CD14-positive monocyte (primary cell): ENCODE measurements at regions not wholly inside any gene's neighbourhood (a gene's known extent, or its start where the extent isn't known, plus 50 kb on each side); places are given as distances from the start of the nearest gene placed in this dataset.

Experiments used
- DNase-seq, 3 donors: peaks; one replicate each; pipeline ENCODE4 v3.0.0-alpha.2; 2011 to 2022
- H2AFZ ChIP-seq: 2 replicates; pipeline ENCODE4 v1.6.0; 2012; ENCODE audit warnings: mild to moderate bottlenecking, low read depth, low read length, inconsistent platforms; ENCODE audit not compliant: insufficient read depth, poor library complexity, severe bottlenecking
- H3K27ac ChIP-seq, 2 donors: 1 replicate in 1 of 2; 2 replicates in 1 of 2; pipeline ENCODE4 v1.5.1; 2012 to 2013; ENCODE audit warnings: low read length in 2 of 2, control low read depth in 1 of 2, inconsistent platforms in 1 of 2, low read depth in 1 of 2, mild to moderate bottlenecking in 1 of 2
- H3K27me3 ChIP-seq, 2 donors: one replicate each; pipeline versions ENCODE4 v1.6.0 to v1.6.1; 2011 to 2013; ENCODE audit warnings: low read length in 2 of 2; ENCODE audit not compliant: control insufficient read depth in 2 of 2, insufficient read depth in 2 of 2
- H3K36me3 ChIP-seq, 2 donors: replicated peaks in 1 of 2; 1 replicate in 1 of 2; 2 replicates in 1 of 2; pipeline versions ENCODE4 v1.5.1 to v1.6.1; 2012 to 2013; ENCODE audit warnings: low read length in 2 of 2, control low read depth in 1 of 2, inconsistent platforms in 1 of 2, mild to moderate bottlenecking in 1 of 2; ENCODE audit not compliant: insufficient read depth in 2 of 2, control insufficient read depth in 1 of 2
- H3K4me1 ChIP-seq, 2 donors: 1 replicate in 1 of 2; 2 replicates in 1 of 2; pipeline versions ENCODE4 v1.5.1 to v1.6.1; 2012 to 2013; ENCODE audit warnings: low read length in 2 of 2, control low read depth in 1 of 2, inconsistent platforms in 1 of 2, mild to moderate bottlenecking in 1 of 2, moderate library complexity in 1 of 2; ENCODE audit not compliant: insufficient read depth in 2 of 2, control insufficient read depth in 1 of 2
- H3K4me2 ChIP-seq: replicated peaks from 2 replicates; pipeline ENCODE3; 2012; ENCODE audit warnings: low read length, moderate library complexity, mild to moderate bottlenecking; ENCODE audit not compliant: poor library complexity, severe bottlenecking; ENCODE audit errors: extremely low read depth
- H3K4me3 ChIP-seq, 3 experiments: fragments of 200-600 bp in 1 of 3; sonication (generic) in 1 of 3; replicated peaks in 1 of 3; 1 replicate in 2 of 3; 2 replicates in 1 of 3; pipeline ENCODE4 v1.5.1; 2011 to 2013; ENCODE audit warnings: low read length in 3 of 3, mild to moderate bottlenecking in 3 of 3, control low read depth in 2 of 3, low read depth in 2 of 3, inconsistent platforms in 1 of 3, moderate library complexity in 1 of 3
- H3K79me2 ChIP-seq: 2 replicates; pipeline ENCODE4 v1.6.0; 2012; ENCODE audit warnings: mild to moderate bottlenecking, control low read depth, inconsistent platforms, low read length, moderate library complexity; ENCODE audit not compliant: insufficient read depth
- H3K9ac ChIP-seq: 2 replicates; pipeline ENCODE4 v1.6.0; 2017; ENCODE audit warnings: low read length, mild to moderate bottlenecking; ENCODE audit not compliant: insufficient read depth, poor library complexity, severe bottlenecking
- H3K9me3 ChIP-seq, 2 donors: replicated peaks in 1 of 2; 1 replicate in 1 of 2; 2 replicates in 1 of 2; pipeline versions ENCODE4 v1.5.1 to v1.6.1; 2012 to 2013; ENCODE audit warnings: low read length in 2 of 2, control low read depth in 1 of 2; ENCODE audit not compliant: control insufficient read depth in 1 of 2, insufficient read depth in 1 of 2
- H4K20me1 ChIP-seq: 2 replicates; pipeline ENCODE4 v1.6.0; 2012; ENCODE audit warnings: mild to moderate bottlenecking, low read length, control low read depth, moderate library complexity; ENCODE audit not compliant: insufficient read depth
- H3K27ac Mint-ChIP-seq, 7 donors: one replicate each; pipeline ENCODE4 v1.8.0; 2020; ENCODE audit warnings: mild to moderate bottlenecking in 7 of 7, mixed read lengths in 7 of 7, moderate library complexity in 6 of 7, inconsistent platforms in 2 of 7
- H3K27me3 Mint-ChIP-seq, 3 donors: one replicate each; pipeline ENCODE4 v1.8.0; 2021 to 2022; ENCODE audit warnings: low read depth in 3 of 3, mild to moderate bottlenecking in 3 of 3, mixed read lengths in 3 of 3, moderate library complexity in 3 of 3, inconsistent platforms in 1 of 3
- H3K36me3 Mint-ChIP-seq, 2 donors: one replicate each; pipeline ENCODE4 v1.8.0; 2020; ENCODE audit warnings: mixed read lengths in 2 of 2, inconsistent platforms in 1 of 2, mild to moderate bottlenecking in 1 of 2
- H3K4me1 Mint-ChIP-seq: one replicate; pipeline ENCODE4 v1.8.0; 2020; ENCODE audit warnings: mild to moderate bottlenecking, mixed read lengths
- H3K4me3 Mint-ChIP-seq, 2 donors: one replicate each; pipeline ENCODE4 v1.8.0; 2020; ENCODE audit warnings: mild to moderate bottlenecking in 2 of 2, mixed read lengths in 2 of 2, moderate library complexity in 1 of 2
- H3K9me3 Mint-ChIP-seq, 7 donors: one replicate each; pipeline ENCODE4 v1.8.0; 2020 to 2022; ENCODE audit warnings: mixed read lengths in 7 of 7, mild to moderate bottlenecking in 6 of 7, moderate library complexity in 6 of 7, inconsistent platforms in 2 of 7
- CTCF ChIP-seq: fragments of 200-600 bp; IDR thresholded peaks from one replicate; pipeline ENCODE4 v1.8.0; 2022; ENCODE audit warnings: antibody characterized with exemption, mild to moderate bottlenecking
- WGBS: methylation state at CpG from one replicate; pipeline ENCODE4 v1.1.5; 2013; ENCODE audit warnings: missing lambda C conversion rate; ENCODE audit not compliant: insufficient coverage; 5-methylcytosine and 5-hydroxymethylcytosine counted together
- intact Hi-C, 2 donors: fragments of 100-400 bp; cut with micrococcal nuclease; formaldehyde crosslinking; loops; one replicate each; pipeline versions ENCODE4 v1.15.0 to v1.15.1; 2023

- Mint-ChIP-seq H3K36me3 (no peaks in the 10 kb centered on the region), H3K27me3 (peaks cover 0 to 1% (median 0%) of the 10 kb centered on the region in 3 donors), H3K4me3 (no peak overlapping the region), H3K9me3 (no peaks in the 10 kb centered on the region), H3K4me1 (no peaks in the 10 kb centered on the region), H3K27ac (no peak overlapping the region)
- no peak for TF ChIP-seq CTCF
- H4K20me1 ChIP-seq = no peaks in the 10 kb centered on the region
- no peak overlapping the region for H3K27ac ChIP-seq
- 43% methylated on average over 1 of the region's 1 CpG for WGBS
- no peaks in the 10 kb centered on the region for H3K4me1 ChIP-seq
- no peak overlapping the region for H3K4me2 ChIP-seq
- H3K27me3 ChIP-seq = no peaks in the 10 kb centered on the region
- DNase-seq = no peak
- no peak overlapping the region for H3K9ac ChIP-seq
- no peak overlapping the region for H3K4me3 ChIP-seq
- no peaks in the 10 kb centered on the region for H3K9me3 ChIP-seq
- H2AFZ ChIP-seq = no peak overlapping the region
- no peaks in the 10 kb centered on the region for H3K79me2 ChIP-seq
- H3K36me3 ChIP-seq = no peaks in the 10 kb centered on the region
- intact Hi-C loops = no loop called here
Observed at GRCh38 chr6:98117068-98117467, 717.3 kb upstream of the POU3F2 start.

- Histone ChIP-seq H3K27me3 (no peaks in the 10 kb centered on the region), H2AFZ (no peak overlapping the region), H3K4me2 (no peak overlapping the region), H3K4me1 (no peaks in the 10 kb centered on the region), H3K4me3 (no peak overlapping the region), H4K20me1 (no peaks in the 10 kb centered on the region), H3K9ac (no peak overlapping the region), H3K9me3 (no peaks in the 10 kb centered on the region), H3K79me2 (no peaks in the 10 kb centered on the region), H3K36me3 (no peaks in the 10 kb centered on the region), H3K27ac (no peak overlapping the region)
- H3K27me3 Mint-ChIP-seq = peaks cover 0 to 1% (median 0%) of the 10 kb centered on the region in 3 donors
- intact Hi-C loops = no loop called here
- H3K27ac Mint-ChIP-seq = no peak overlapping the region
- H3K9me3 Mint-ChIP-seq = peaks cover 0 to 1% (median 0%) of the 10 kb centered on the region in 7 donors
- DNase-seq = no peak
- TF ChIP-seq CTCF = no peak
- no peak overlapping the region for H3K4me3 Mint-ChIP-seq
- WGBS = 64% methylated on average over 1 of the region's 6 CpGs
- no peaks in the 10 kb centered on the region for H3K36me3 Mint-ChIP-seq
- no peaks in the 10 kb centered on the region for H3K4me1 Mint-ChIP-seq
Observed at GRCh38 chr6:98118397-98119045, 715.9 kb upstream of the POU3F2 start.
